ENCODE measurements at regions not wholly inside any gene's neighbourhood (a gene's known extent, or its start where the extent isn't known, plus 50 kb on each side); places are given as distances from the start of the nearest gene placed in this dataset.

DNA sequence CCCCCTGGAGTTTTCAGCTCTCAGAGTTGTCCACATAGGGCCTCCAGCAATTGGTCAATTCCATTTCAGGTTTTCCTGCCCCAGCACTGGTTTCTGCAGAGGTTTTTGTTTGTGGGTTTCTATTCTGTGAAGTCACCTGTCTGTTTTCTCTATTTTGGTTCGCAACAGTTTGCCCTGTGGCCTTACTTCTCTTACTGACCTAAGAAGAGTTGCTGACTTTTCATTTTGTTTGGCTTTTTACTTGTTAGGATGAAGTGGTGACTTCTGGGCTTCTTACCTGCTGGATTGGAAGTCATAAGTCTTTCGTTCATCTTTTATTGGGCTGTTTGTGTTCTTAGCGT lies 196.4 kb upstream of the PARP11 start:
- DNase-seq (ENCODE audit: low spot score in 2 of 2, unreplicated experiment in 2 of 2): no peak
- no peak overlapping the region for H3K4me3 Mint-ChIP-seq
- H3K36me3 Mint-ChIP-seq: no peaks in the 10 kb centered on the region
- peaks cover 2% of the 10 kb centered on the region for H3K4me1 Mint-ChIP-seq
- H3K27ac Mint-ChIP-seq: no peak overlapping the region
- peaks cover 12% of the 10 kb centered on the region for H3K27me3 Mint-ChIP-seq (ENCODE audit: low read depth)
- no peaks in the 10 kb centered on the region for H3K9me3 Mint-ChIP-seq
- TF ChIP-seq CTCF (IDR thresholded peaks at IDR 0.05; ENCODE audit: unreplicated experiment): no peak

GRCh38 chr12:4068981-4069669 lies 195.9 kb upstream of the PARP11 start:
- H3K27me3 Mint-ChIP-seq (ENCODE audit: low read depth): peaks cover 14% of the 10 kb centered on the region
- no peak for TF ChIP-seq CTCF (IDR thresholded peaks at IDR 0.05; ENCODE audit: unreplicated experiment)
- H3K4me1 Mint-ChIP-seq: peaks cover 2% of the 10 kb centered on the region
- H3K36me3 Mint-ChIP-seq: no peaks in the 10 kb centered on the region
- H3K9me3 Mint-ChIP-seq: no peaks in the 10 kb centered on the region
- no peak overlapping the region for H3K27ac Mint-ChIP-seq
- no peak overlapping the region for H3K4me3 Mint-ChIP-seq
- DNase-seq (ENCODE audit: low spot score in 2 of 2, unreplicated experiment in 2 of 2): no peak

- Mint-ChIP-seq H3K36me3 (no peaks in the 10 kb centered on the region), H3K4me1 (no peaks in the 10 kb centered on the region), H3K9me3 (peaks cover 8% of the 10 kb centered on the region), H3K4me3 (no peak overlapping the region), H3K27me3 (ENCODE audit: low read depth) (peaks cover 19% of the 10 kb centered on the region), H3K27ac (no peak overlapping the region)
- TF ChIP-seq CTCF (IDR thresholded peaks at IDR 0.05; ENCODE audit: unreplicated experiment): no peak
- no peak for DNase-seq (ENCODE audit: low spot score in 2 of 2, unreplicated experiment in 2 of 2)
These were observed 190.8 kb upstream of the PARP11 start for GRCh38 chr12:4064008-4064407.

DNA sequence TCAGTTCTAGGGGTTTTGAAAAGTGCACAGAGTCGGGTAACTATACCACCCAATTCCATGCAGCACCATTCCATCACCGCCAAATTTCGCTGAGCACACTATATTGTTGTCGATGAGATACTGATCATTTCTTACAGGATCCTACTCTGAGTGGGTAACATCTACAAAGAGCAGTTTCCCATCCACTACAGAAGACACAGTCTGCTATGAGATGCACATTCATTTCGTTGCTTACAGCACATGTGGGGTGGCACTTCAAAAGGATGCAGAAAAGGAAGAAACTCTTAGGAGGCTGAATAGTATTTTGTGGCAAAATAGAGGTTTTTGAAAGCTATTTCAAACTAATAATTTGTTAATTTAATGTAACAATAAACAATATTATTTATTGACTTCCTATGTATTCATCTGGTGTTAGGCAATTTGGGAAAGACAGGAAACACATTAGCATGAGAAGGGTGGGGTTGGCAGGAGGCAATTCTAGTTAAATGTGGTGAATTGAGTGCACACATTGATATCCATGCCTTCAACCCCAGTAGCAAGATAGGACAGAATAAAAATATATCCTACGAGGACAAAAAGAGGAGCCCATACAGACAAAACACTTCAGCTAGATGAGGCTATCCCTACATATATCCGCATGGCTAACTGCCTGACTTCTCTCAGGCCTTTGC lies 186.8 kb upstream of the PARP11 start:
- H3K27me3 Mint-ChIP-seq (ENCODE audit: low read depth): peaks cover 26% of the 10 kb centered on the region

More for the DNA sequence above, 186.8 kb upstream of the PARP11 start:
- Mint-ChIP-seq H3K4me3 (no peak overlapping the region), H3K4me1 (no peaks in the 10 kb centered on the region), H3K36me3 (no peaks in the 10 kb centered on the region), H3K27ac (no peak overlapping the region), H3K9me3 (peaks cover 8% of the 10 kb centered on the region)
- TF ChIP-seq CTCF (IDR thresholded peaks at IDR 0.05; ENCODE audit: unreplicated experiment): no peak
- DNase-seq (ENCODE audit: low spot score in 2 of 2, unreplicated experiment in 2 of 2): no peak

All from mesothelial cell of epicardium (in vitro differentiated cells).